SK-N-SH (cell line): ENCODE measurements at regions not wholly inside any gene's neighbourhood (a gene's known extent, or its start where the extent isn't known, plus 50 kb on each side); places are given as distances from the start of the nearest gene placed in this dataset.

ENCODE experiments used
- CTCF ChIA-PET: fragments of 300-600, 350-600 bp; formaldehyde crosslinking; extraction: SDS; loops from one replicate; lab custom pipeline; 2021; lab: Yijun Ruan, JAX
- POLR2A ChIA-PET: fragments of 350-600 bp; sonication (Branson Sonifier 250); formaldehyde crosslinking; extraction: SDS; loops from one replicate; lab custom pipeline; 2020; ENCODE audit warnings: antibody characterized with exemption, inconsistent platforms; lab: Yijun Ruan, JAX
- DNase-seq: peaks from one replicate; pipeline ENCODE4 v3.0.0; 2012
- H2AFZ ChIP-seq: fragments of 200-600 bp; sonication (generic); 2 replicates; pipeline ENCODE4 v1.8.1; 2016; ENCODE audit warnings: antibody characterized with exemption, mild to moderate bottlenecking, low read depth
- H3F3A ChIP-seq: fragments of 200-600 bp; sonication (generic); replicated peaks from 2 replicates; pipeline ENCODE3; 2016; ENCODE audit warnings: antibody characterized with exemption, mild to moderate bottlenecking; ENCODE audit not compliant: insufficient read depth
- H3K27ac ChIP-seq, 2 experiments: fragments of 200-500 bp in 1 of 2; fragments of 200-600 bp in 1 of 2; sonication (Bioruptor generic) in 1 of 2; sonication (generic), shearing (Covaris generic) in 1 of 2; 2 replicates each; pipeline versions ENCODE4 v1.5.1 to v1.6.1; 2014 to 2016; ENCODE audit warnings: low read depth in 2 of 2, inconsistent platforms in 1 of 2, low read length in 1 of 2, mild to moderate bottlenecking in 1 of 2, mixed read lengths in 1 of 2
- H3K27me3 ChIP-seq: fragments of 200-600 bp; sonication (generic), shearing (Covaris generic); 2 replicates; pipeline ENCODE4 v1.6.1; 2016; ENCODE audit warnings: mixed run types; ENCODE audit not compliant: insufficient read depth
- H3K36me3 ChIP-seq, 2 experiments: fragments of 200-500 bp in 1 of 2; fragments of 200-600 bp in 1 of 2; sonication (Bioruptor generic) in 1 of 2; sonication (generic) in 1 of 2; replicated peaks in 1 of 2; 2 replicates each; pipeline versions ENCODE3 to v1.5.1; 2014 to 2016; ENCODE audit warnings: low read length in 1 of 2, mild to moderate bottlenecking in 1 of 2; ENCODE audit not compliant: insufficient read depth in 2 of 2, control insufficient read depth in 1 of 2
- H3K4me1 ChIP-seq, 2 experiments: fragments of 200-500 bp in 1 of 2; fragments of 200-600 bp in 1 of 2; sonication (Bioruptor generic) in 1 of 2; sonication (generic), shearing (Covaris generic) in 1 of 2; 2 replicates each; pipeline versions ENCODE4 v1.5.1 to v1.6.1; 2014 to 2016; ENCODE audit warnings: low read depth in 1 of 2, low read length in 1 of 2, mixed run types in 1 of 2; ENCODE audit not compliant: insufficient read depth in 2 of 2, control insufficient read depth in 1 of 2
- H3K4me2 ChIP-seq: fragments of 200-600 bp; sonication (generic), shearing (Covaris generic); 2 replicates; pipeline ENCODE4 v1.6.1; 2017; ENCODE audit warnings: mixed run types
- H3K4me3 ChIP-seq, 2 experiments: fragments of 200-500 bp in 1 of 2; fragments of 200-600 bp in 1 of 2; sonication (Bioruptor generic) in 1 of 2; sonication (generic), shearing (Covaris generic) in 1 of 2; 2 replicates each; pipeline versions ENCODE4 v1.5.1 to v1.8.1; 2014 to 2016; ENCODE audit warnings: low read depth in 2 of 2, inconsistent platforms in 1 of 2, low read length in 1 of 2, mild to moderate bottlenecking in 1 of 2, mixed read lengths in 1 of 2, moderate library complexity in 1 of 2
- H3K79me2 ChIP-seq: fragments of 200-600 bp; sonication (generic); 2 replicates; pipeline ENCODE4 v1.8.1; 2017; ENCODE audit warnings: mild to moderate bottlenecking; ENCODE audit not compliant: insufficient read depth
- H3K9ac ChIP-seq: fragments of 200-600 bp; sonication (generic); 2 replicates; pipeline ENCODE4 v1.6.1; 2017; ENCODE audit warnings: mixed run types
- H3K9me2 ChIP-seq: fragments of 200-600 bp; sonication (generic); 2 replicates; pipeline ENCODE4 v1.6.1; 2017; ENCODE audit warnings: mixed run types
- H3K9me3 ChIP-seq: fragments of 200-600 bp; sonication (generic); 2 replicates; pipeline ENCODE4 v1.6.1; 2017; ENCODE audit warnings: mixed run types, mild to moderate bottlenecking, moderate library complexity
- H4K20me1 ChIP-seq: fragments of 200-600 bp; sonication (generic); 2 replicates; pipeline ENCODE4 v1.6.1; 2017; ENCODE audit warnings: mild to moderate bottlenecking, mixed run types; ENCODE audit not compliant: insufficient read depth
- FOXJ3 ChIP-seq: sonication (generic); formaldehyde crosslinking; IDR thresholded peaks from 2 replicates; pipeline ENCODE4 v1.5.1; 2020; ENCODE audit warnings: mild to moderate bottlenecking, missing genetic modification reagents
- MEF2A ChIP-seq: IDR thresholded peaks from 2 replicates; pipeline ENCODE4 v1.4.0; 2012; ENCODE audit warnings: low read depth, borderline replicate concordance
- MXI1 ChIP-seq: IDR thresholded peaks from 2 replicates; pipeline ENCODE4 v1.6.1; 2012; ENCODE audit warnings: mild to moderate bottlenecking, low read depth, low read length, improper control_type of control experiment
- RAD21 ChIP-seq: IDR thresholded peaks from 2 replicates; pipeline ENCODE4 v1.6.1; 2012; ENCODE audit warnings: mild to moderate bottlenecking, low read length
- RCOR1 ChIP-seq: fragments of 150-350 bp; IDR thresholded peaks from 2 replicates; pipeline ENCODE4 v1.6.1; 2017; ENCODE audit warnings: antibody characterized with exemption, low read length
- RFX5 ChIP-seq: IDR thresholded peaks from 2 replicates; pipeline ENCODE4 v1.6.1; 2012; ENCODE audit warnings: mild to moderate bottlenecking, improper control_type of control experiment, low read length
- RXRA ChIP-seq: IDR thresholded peaks from 2 replicates; pipeline ENCODE4 v1.4.0; 2012; ENCODE audit warnings: low read depth, mild to moderate bottlenecking, borderline replicate concordance
- TAF1 ChIP-seq: IDR thresholded peaks from 2 replicates; pipeline ENCODE4 v1.6.1; 2012; ENCODE audit warnings: low read depth, mild to moderate bottlenecking, low read length, moderate library complexity, borderline replicate concordance
- TCF12 ChIP-seq: IDR thresholded peaks from 2 replicates; pipeline ENCODE4 v1.4.0; 2012
- TEAD4 ChIP-seq: IDR thresholded peaks from 2 replicates; pipeline ENCODE4 v1.4.0; 2012; ENCODE audit warnings: mild to moderate bottlenecking, borderline replicate concordance; ENCODE audit not compliant: insufficient read depth
- USF1 ChIP-seq: IDR thresholded peaks from 2 replicates; pipeline ENCODE4 v1.4.0; 2012; ENCODE audit warnings: low read depth, borderline replicate concordance
- YY1 ChIP-seq: IDR thresholded peaks from 2 replicates; pipeline ENCODE4 v1.4.0; 2012; ENCODE audit warnings: low read depth, mild to moderate bottlenecking
- WGBS: methylation state at CpG from one replicate; pipeline ENCODE4 v1.1.6; 2017; ENCODE audit warnings: low lambda C conversion rate; 5-methylcytosine and 5-hydroxymethylcytosine counted together

- no peaks in the 10 kb centered on the region for H3K36me3 ChIP-seq
- no peak for DNase-seq
- H3K79me2 ChIP-seq, result no peaks in the 10 kb centered on the region
- POLR2A ChIA-PET, result no interaction called here
- CTCF ChIA-PET, result interaction anchor here (1.3 kb wide), 1 partner anchor 21 kb away, joined by 4 read pairs; no protein-coding TSS in a partner anchor
- WGBS, result 3% methylated on average over 2 of the region's 2 CpGs
- H3K27ac ChIP-seq, result no peak overlapping the region
- no peak overlapping the region for H2AFZ ChIP-seq
- H3K4me3 ChIP-seq, result no peak overlapping the region
- H3K9me3 ChIP-seq, result no peaks in the 10 kb centered on the region
- H3F3A ChIP-seq, result no peaks in the 10 kb centered on the region
- H3K9me2 ChIP-seq, result no peaks in the 10 kb centered on the region
- peaks cover 15% of the 10 kb centered on the region; the same call in 1 of the 2 replicates for H3K27me3 ChIP-seq
- H3K4me1 ChIP-seq, result no peaks in the 10 kb centered on the region
- TF ChIP-seq RFX5, result no peak
- TF ChIP-seq MEF2A, result no peak
- TF ChIP-seq RXRA, result no peak
- no peak for TF ChIP-seq RAD21
- TF ChIP-seq TEAD4, result no peak
- no peak for TF ChIP-seq FOXJ3 (CRISPR knock-in tag)
- no peak for TF ChIP-seq RCOR1
- TF ChIP-seq TAF1, result no peak
- TF ChIP-seq MXI1, result no peak
- TF ChIP-seq YY1, result no peak
- no peak overlapping the region for H3K4me2 ChIP-seq
- no peaks in the 10 kb centered on the region for H4K20me1 ChIP-seq
- H3K9ac ChIP-seq, result no peak overlapping the region
Observed at GRCh38 chr9:21729648-21730047, 72.8 kb upstream of the MTAP start.

- 13% methylated on average over 1 of the region's 1 CpG for WGBS
Observed at GRCh38 chr9:21730899-21731298, 71.5 kb upstream of the MTAP start.

More at GRCh38 chr9:21730899-21731298, 71.5 kb upstream of the MTAP start:
- Histone ChIP-seq H4K20me1 (no peaks in the 10 kb centered on the region), H3K9me2 (no peaks in the 10 kb centered on the region), H3K9ac (no peak overlapping the region), H3K27me3 (peaks cover 6% of the 10 kb centered on the region; the same call in 1 of the 2 replicates), H3K27ac (no peak overlapping the region), H3K4me3 (no peak overlapping the region), H3K4me1 (no peaks in the 10 kb centered on the region), H2AFZ (no peak overlapping the region), H3K36me3 (no peaks in the 10 kb centered on the region), H3K9me3 (no peaks in the 10 kb centered on the region), H3K4me2 (no peak overlapping the region), H3K79me2 (no peaks in the 10 kb centered on the region), H3F3A (no peaks in the 10 kb centered on the region)
- TF ChIP-seq TCF12 (no peak), RXRA (no peak), USF1 (no peak), YY1 (no peak), MEF2A (no peak)
- DNase-seq, result no peak
- POLR2A ChIA-PET, result no interaction called here
- CTCF ChIA-PET, result interaction anchor here (1.3 kb wide), 1 partner anchor 22 kb away, joined by 4 read pairs; no protein-coding TSS in a partner anchor
